ENCODE measurements at regions not wholly inside any gene's neighbourhood (a gene's known extent, or its start where the extent isn't known, plus 50 kb on each side); places are given as distances from the start of the nearest gene placed in this dataset.

DNA sequence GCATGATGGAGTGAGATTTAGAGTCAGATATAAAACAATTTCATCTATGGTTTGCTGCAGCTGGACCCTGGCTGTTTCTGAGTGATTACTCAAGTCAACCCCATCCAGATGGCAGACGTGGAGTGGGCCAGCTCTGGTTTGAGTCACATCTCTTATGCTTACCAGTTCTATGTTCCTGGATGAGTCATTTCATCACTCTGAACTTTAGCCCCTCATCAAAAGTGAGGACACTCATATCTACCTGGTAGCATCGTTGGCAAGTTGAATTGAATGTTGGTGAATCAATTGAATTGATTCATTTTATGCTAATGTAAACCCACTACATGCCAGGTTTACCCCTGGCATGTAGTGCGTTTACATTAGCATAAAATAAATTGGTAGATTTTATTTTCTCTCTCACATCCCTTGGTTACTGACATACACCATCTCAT is 176.4 kb downstream of the FGF18 start:
- no peak overlapping the region for H3K4me3 ChIP-seq (ENCODE audit: low read depth, low read length)
- TF ChIP-seq, protein P1, sequence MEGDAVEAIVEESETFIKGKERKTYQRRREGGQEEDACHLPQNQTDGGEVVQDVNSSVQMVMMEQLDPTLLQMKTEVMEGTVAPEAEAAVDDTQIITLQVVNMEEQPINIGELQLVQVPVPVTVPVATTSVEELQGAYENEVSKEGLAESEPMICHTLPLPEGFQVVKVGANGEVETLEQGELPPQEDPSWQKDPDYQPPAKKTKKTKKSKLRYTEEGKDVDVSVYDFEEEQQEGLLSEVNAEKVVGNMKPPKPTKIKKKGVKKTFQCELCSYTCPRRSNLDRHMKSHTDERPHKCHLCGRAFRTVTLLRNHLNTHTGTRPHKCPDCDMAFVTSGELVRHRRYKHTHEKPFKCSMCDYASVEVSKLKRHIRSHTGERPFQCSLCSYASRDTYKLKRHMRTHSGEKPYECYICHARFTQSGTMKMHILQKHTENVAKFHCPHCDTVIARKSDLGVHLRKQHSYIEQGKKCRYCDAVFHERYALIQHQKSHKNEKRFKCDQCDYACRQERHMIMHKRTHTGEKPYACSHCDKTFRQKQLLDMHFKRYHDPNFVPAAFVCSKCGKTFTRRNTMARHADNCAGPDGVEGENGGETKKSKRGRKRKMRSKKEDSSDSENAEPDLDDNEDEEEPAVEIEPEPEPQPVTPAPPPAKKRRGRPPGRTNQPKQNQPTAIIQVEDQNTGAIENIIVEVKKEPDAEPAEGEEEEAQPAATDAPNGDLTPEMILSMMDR (IDR thresholded peaks at IDR 0.05; ENCODE audit: low read depth, low read length) = no peak

DNA sequence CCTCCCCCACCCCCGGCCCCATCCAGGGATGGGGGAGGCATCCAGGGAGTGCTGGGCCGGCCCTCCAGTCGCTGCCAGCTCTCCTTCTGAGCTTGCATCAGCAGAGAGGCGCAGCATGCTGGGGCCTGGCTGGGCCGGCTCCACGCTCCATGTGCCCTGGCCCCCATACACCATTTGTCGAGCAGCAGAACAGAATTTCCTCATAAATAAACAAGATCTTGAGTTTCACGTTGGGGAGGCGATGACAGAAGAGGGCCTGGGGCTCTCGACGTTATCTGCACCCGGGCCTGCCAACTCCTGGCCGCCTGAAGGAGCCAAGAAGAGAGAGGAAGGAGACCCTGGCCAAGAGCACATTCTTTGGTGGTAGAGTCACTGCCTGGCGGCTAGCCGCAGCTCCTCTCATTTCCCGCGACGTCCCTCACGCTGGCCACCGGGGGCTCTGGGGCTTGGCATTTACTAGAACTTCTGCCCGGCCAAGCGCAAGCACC is 177.0 kb downstream of the FGF18 start:
- TF ChIP-seq, protein P1 (IDR thresholded peaks at IDR 0.05; ENCODE audit: low read depth, low read length) = no peak
- no peak overlapping the region for H3K4me3 ChIP-seq (ENCODE audit: low read depth, low read length)

DNA sequence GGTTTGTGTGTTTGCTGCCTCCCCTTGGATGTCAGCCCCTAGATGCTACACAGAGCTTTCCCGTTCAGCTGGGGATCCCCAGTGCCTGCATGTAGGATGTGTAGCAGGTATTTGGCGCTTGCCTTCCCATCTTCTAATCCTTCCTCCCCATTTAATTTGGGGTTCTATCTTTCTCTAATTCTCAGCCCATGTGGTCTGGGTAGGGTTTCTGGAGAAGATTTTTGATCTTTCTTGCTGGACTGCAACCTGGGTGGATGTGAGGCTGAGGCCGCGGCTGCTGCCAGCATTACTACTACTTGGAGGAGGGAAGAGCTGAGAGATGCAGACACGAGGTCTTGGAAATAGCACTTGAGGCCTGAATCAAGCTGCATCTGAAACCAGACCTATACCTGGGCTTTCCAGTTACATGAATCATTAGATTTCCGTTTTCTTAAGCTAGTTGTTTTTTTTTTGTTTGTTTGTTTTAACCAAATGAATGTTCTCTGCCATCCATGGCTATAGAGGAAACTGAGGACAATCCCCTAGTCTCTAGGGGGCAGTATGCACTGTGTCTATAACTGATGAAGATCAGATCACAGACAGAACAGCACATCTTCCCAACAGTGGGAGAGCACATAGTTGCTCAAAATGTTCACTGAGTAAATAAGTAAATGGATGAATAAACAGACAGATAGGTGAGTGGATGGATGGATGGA is 178.6 kb downstream of the FGF18 start:
- TF ChIP-seq, protein P1 (IDR thresholded peaks at IDR 0.05; ENCODE audit: low read depth, low read length) = no peak
- no peak overlapping the region for H3K4me3 ChIP-seq (ENCODE audit: low read depth, low read length)

DNA sequence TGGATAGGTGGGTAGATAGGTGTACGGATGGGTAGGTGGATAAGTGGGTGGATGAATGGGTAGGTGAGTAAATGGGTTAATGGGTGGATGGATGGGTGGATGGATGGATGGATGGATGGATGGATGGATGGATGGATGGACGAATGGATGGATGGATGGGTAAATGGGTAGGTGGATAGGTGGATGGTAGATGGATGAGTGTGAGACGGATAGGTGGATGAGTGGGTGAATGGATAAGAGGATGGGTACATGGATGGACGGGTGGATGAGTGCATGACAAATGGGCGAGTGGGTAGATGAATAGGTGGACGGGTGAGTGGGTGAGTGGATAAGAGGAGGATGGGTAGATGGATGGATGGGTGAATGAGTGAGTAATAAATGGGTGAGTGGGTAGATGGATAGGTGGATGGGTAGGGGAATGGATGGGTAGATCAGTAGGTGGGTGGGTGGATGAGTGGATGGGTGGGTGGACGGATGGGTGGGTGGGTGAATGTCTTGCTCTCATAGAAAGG is 179.2 kb downstream of the FGF18 start:
- TF ChIP-seq, protein P1 (IDR thresholded peaks at IDR 0.05; ENCODE audit: low read depth, low read length) = no peak
- no peak overlapping the region for H3K4me3 ChIP-seq (ENCODE audit: low read depth, low read length)

DNA sequence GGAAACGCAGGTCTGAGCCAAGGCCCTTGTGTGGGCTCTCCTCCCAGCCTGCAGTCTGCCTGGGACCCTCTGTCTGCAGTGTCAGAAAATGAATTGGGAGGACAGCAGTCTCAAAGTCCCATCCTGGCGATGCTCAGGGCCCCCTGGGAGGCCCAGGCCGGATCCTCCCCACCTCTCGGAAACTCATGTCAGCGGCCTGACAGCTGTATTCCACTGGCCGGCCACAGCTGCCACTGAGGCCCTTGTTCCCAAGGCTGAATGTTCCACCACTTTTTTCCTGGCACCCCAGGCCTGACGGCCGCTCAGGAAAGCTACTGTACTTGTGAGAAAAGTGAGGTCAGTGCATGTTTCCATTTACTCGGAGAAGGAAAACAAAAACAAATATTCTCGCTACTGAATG is 180.0 kb downstream of the FGF18 start:
- H3K4me3 ChIP-seq (ENCODE audit: low read depth, low read length) = no peak overlapping the region
- TF ChIP-seq, protein P1 (IDR thresholded peaks at IDR 0.05; ENCODE audit: low read depth, low read length) = no peak

DNA sequence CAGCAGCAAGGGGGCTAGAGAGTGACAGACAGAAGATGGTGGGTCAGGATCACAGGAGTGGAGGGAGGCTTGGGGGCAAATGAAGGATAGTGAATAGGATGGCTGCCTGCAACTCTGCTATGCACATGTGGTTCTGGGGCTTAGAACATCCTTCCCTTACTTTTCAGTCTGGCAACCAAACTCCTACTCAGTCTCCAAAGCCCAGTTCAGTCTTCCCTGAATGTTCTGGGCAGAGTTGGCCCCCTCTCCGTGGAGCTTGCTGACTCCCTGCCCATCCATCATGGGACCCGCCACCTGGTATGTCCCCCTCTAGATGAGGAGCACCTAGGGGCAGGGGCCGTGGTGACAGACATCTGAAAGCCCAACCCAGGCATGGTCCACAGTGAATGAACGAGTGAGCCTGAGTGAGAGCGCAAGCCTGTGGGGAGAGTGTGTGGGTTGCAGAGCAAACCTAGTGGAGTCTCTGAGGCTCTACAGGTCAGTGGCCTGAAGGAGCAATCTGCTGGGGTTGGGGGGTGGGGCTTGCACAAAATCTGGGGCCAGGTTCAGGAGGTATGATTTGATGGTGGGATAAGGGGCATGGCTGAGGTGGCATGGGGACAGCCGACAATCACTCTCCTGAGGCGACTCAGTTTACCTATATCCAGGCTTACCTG is 180.6 kb downstream of the FGF18 start:
- no peak overlapping the region for H3K4me3 ChIP-seq (ENCODE audit: low read depth, low read length)
- TF ChIP-seq, protein P1 (IDR thresholded peaks at IDR 0.05; ENCODE audit: low read depth, low read length) = no peak

DNA sequence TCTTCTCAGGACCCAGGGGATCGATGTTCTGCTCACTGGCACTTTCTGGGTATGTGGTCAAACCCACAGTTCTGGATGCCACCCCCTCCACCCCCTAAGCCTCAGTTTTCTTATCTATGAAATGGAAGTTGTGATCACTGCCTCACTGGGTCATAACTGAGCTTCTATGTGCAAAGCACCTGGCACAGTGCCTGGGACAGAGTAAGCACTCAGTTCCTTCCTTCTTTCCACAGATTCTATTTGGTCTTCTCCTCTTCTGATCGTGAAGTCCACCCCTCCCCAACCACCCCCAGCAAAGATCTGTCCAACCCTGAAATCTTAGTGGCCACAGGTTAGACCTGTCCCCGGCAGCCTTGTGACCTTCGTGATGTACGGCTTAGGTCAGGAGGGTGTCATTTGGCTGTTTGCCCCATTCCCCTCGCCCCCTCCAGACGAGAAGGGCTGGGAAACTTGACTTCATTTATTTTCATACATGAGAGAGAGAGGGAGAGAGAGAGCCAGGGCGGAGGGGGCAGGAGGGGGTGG is 181.4 kb downstream of the FGF18 start:
- no peak overlapping the region for H3K4me3 ChIP-seq (ENCODE audit: low read depth, low read length)
- TF ChIP-seq, protein P1 (IDR thresholded peaks at IDR 0.05; ENCODE audit: low read depth, low read length) = no peak

Data from WI38 (cell line).